ENCODE measurements at regions not wholly inside any gene's neighbourhood (a gene's known extent, or its start where the extent isn't known, plus 50 kb on each side); places are given as distances from the start of the nearest gene placed in this dataset.

DNA sequence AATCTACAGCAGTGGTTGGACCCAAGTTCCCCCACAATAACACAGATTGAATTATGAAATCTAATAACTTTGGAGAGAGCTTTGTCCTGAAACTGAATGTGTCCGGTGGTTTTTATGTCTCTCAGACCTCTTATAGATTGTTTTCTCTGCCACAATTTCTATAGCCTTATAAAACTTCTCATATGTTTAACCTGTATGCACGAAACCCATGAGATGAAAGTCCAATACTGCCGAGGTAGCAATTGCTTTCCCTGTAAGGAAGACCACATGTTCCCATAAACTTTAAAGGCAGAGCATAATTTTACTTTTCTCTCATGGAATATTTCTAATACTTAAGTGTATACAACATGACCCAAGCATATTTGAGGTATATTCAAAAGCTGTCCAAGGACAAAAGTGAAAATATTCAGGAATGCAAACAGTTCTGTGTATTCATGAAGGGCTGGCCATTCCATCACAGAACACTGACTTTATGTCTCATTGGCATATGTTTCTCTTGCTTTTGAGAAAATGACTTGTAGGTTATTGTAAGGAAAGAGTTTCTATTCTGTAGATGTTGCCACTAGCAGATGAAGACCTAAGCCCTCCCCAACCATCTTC is 94.4 kb upstream of the TLE4 start:
- CTCF ChIA-PET, result no interaction called here
- DNase-seq (ENCODE audit: low read depth), result no peak
- TF ChIP-seq, protein P1, sequence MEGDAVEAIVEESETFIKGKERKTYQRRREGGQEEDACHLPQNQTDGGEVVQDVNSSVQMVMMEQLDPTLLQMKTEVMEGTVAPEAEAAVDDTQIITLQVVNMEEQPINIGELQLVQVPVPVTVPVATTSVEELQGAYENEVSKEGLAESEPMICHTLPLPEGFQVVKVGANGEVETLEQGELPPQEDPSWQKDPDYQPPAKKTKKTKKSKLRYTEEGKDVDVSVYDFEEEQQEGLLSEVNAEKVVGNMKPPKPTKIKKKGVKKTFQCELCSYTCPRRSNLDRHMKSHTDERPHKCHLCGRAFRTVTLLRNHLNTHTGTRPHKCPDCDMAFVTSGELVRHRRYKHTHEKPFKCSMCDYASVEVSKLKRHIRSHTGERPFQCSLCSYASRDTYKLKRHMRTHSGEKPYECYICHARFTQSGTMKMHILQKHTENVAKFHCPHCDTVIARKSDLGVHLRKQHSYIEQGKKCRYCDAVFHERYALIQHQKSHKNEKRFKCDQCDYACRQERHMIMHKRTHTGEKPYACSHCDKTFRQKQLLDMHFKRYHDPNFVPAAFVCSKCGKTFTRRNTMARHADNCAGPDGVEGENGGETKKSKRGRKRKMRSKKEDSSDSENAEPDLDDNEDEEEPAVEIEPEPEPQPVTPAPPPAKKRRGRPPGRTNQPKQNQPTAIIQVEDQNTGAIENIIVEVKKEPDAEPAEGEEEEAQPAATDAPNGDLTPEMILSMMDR (IDR thresholded peaks at IDR 0.05; ENCODE audit: insufficient read depth, low read depth, low read length), result no peak
- Histone ChIP-seq H3K4me3 (ENCODE audit: low read depth, low read length) (no peak overlapping the region), H3K27me3 (ENCODE audit: control insufficient read depth, insufficient read depth, low read length) (no peaks in the 10 kb centered on the region), H3K36me3 (ENCODE audit: control insufficient read depth, insufficient read depth, low read length) (no peaks in the 10 kb centered on the region)
- POLR2A ChIA-PET, result no interaction called here

- H3K36me3 ChIP-seq (ENCODE audit: control insufficient read depth, insufficient read depth, low read length), result no peaks in the 10 kb centered on the region
- ChIA-PET POLR2A (no interaction called here), CTCF (interaction anchor here (1.0 to 1.3 kb wide), 3 partner anchors 13 to 88 kb away, joined by 3 read pairs; no protein-coding TSS in a partner anchor)
- H3K4me3 ChIP-seq (ENCODE audit: low read depth, low read length), result no peak overlapping the region
- DNase-seq (ENCODE audit: low read depth), result no peak
- TF ChIP-seq, protein P1 (IDR thresholded peaks at IDR 0.05; ENCODE audit: insufficient read depth, low read depth, low read length), result peak; percentile 38; the same call in 1 of the 2 replicates
- no peaks in the 10 kb centered on the region for H3K27me3 ChIP-seq (ENCODE audit: control insufficient read depth, insufficient read depth, low read length)
Observed at GRCh38 chr9:79477955-79478771, 93.6 kb upstream of the TLE4 start.

DNA sequence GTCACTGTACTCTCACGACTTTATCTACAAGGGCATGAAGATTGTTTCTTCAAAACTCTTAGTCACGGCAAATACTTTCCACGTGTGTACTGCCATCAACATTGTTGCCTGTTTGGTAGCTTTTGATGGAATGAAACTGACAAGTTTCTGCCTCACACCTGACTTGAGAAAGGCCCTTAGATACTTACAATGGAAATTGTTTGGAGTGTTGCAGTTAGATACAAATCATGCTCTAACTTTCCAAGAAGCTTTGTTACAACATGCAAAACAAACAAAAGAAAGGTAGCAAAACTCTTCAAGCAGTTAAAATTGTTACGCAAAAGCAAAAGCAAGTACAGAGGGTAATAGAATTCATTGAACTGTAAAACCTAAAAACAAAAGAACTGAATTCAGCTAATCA is 91.1 kb upstream of the TLE4 start:
- DNase-seq (ENCODE audit: low read depth), result no peak
- TF ChIP-seq, protein P1 (IDR thresholded peaks at IDR 0.05; ENCODE audit: insufficient read depth, low read depth, low read length), result no peak
- H3K36me3 ChIP-seq (ENCODE audit: control insufficient read depth, insufficient read depth, low read length), result no peaks in the 10 kb centered on the region
- no peaks in the 10 kb centered on the region for H3K27me3 ChIP-seq (ENCODE audit: control insufficient read depth, insufficient read depth, low read length)
- CTCF ChIA-PET, result interaction anchor here (0.9 to 1.0 kb wide), 2 partner anchors 9 to 350 kb away, joined by 3 read pairs; no protein-coding TSS in a partner anchor
- H3K4me3 ChIP-seq (ENCODE audit: low read depth, low read length), result no peak overlapping the region
- POLR2A ChIA-PET, result no interaction called here

DNA sequence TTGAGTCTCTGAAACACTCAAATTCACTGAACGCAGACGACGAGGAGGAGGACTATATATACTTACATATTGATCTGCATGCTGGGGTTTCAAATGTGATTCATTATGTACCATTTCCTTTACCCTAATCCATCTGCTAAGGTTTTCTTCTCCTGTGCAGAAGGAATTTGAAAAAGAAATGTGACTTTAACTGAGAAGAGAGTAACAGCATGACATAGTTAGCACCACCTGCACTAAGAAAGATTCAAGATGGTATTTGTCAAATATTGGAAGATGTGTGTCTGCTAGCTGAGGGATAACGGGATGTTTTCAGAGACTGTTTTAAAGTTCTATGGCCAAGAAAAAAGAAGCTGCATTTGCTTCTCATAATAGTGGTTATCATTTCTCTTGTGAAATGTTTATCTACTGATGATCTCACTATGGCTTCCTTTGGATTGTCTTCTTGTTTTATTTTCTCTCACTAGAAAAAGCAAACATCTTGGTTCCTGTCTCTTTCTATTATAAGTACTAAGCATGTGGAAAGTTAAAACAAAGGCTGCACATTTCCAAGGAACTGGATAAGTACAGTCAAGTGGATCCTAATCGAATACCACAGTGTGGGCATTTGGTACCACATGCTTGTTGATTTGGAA is 89.8 kb upstream of the TLE4 start:
- POLR2A ChIA-PET, result no interaction called here
- TF ChIP-seq, protein P1 (IDR thresholded peaks at IDR 0.05; ENCODE audit: insufficient read depth, low read depth, low read length), result no peak
- Histone ChIP-seq H3K4me3 (ENCODE audit: low read depth, low read length) (no peak overlapping the region), H3K36me3 (ENCODE audit: control insufficient read depth, insufficient read depth, low read length) (no peaks in the 10 kb centered on the region), H3K27me3 (ENCODE audit: control insufficient read depth, insufficient read depth, low read length) (no peaks in the 10 kb centered on the region)
- CTCF ChIA-PET, result interaction anchor here (0.8 to 0.9 kb wide), 2 partner anchors 10 to 1112 kb away, joined by 3 read pairs; no protein-coding TSS in a partner anchor
- DNase-seq (ENCODE audit: low read depth), result no peak

DNA sequence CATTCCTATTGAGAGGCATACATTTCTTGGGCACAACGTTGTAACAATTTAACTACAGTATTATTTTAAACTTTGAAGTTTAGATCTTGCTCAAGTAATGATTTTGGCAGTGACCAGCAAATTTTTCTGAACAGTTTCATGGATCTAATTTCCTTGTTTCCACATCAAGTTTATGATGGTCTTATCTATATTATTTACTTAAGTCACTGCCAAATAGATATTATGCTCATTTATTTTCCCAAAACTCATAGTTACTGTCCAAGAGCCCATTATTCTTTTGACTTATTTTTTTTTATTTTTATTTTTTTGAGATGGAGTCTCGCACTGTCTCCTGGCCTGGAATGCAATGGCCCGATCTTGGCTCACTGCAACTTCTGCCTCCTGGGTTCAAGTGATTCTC is 86.5 kb upstream of the TLE4 start:
- Histone ChIP-seq H3K27me3 (ENCODE audit: control insufficient read depth, insufficient read depth, low read length) (no peaks in the 10 kb centered on the region), H3K4me3 (ENCODE audit: low read depth, low read length) (no peak overlapping the region), H3K36me3 (ENCODE audit: control insufficient read depth, insufficient read depth, low read length) (no peaks in the 10 kb centered on the region)
- no peak for DNase-seq (ENCODE audit: low read depth)
- TF ChIP-seq, protein P1 (IDR thresholded peaks at IDR 0.05; ENCODE audit: insufficient read depth, low read depth, low read length), result no peak
- CTCF ChIA-PET, result no interaction called here
- POLR2A ChIA-PET, result no interaction called here

All from BJ (cell line).